BLaER1 (cell line): ENCODE measurements at regions not wholly inside any gene's neighbourhood (a gene's known extent, or its start where the extent isn't known, plus 50 kb on each side); places are given as distances from the start of the nearest gene placed in this dataset.

Source experiments
- H3K27ac ChIP-seq: shearing (Covaris generic); formaldehyde crosslinking; 2 replicates; pipeline ENCODE4 v1.8.1; 2022
- H3K27me3 ChIP-seq: shearing (Covaris generic); formaldehyde crosslinking; 2 replicates; pipeline ENCODE4 v1.8.1; 2022
- H3K36me3 ChIP-seq: shearing (Covaris generic); formaldehyde crosslinking; 2 replicates; pipeline ENCODE4 v1.8.1; 2022
- H3K4me1 ChIP-seq: shearing (Covaris generic); formaldehyde crosslinking; 2 replicates; pipeline ENCODE4 v1.8.1; 2022
- H3K4me2 ChIP-seq: shearing (Covaris generic); formaldehyde crosslinking; 2 replicates; pipeline ENCODE4 v1.8.1; 2022
- H3K4me3 ChIP-seq: shearing (Covaris generic); formaldehyde crosslinking; 2 replicates; pipeline ENCODE4 v1.8.1; 2022
- H3K9ac ChIP-seq: shearing (Covaris generic); formaldehyde crosslinking; 2 replicates; pipeline ENCODE4 v1.8.1; 2022
- H3K9me3 ChIP-seq: shearing (Covaris generic); formaldehyde crosslinking; 2 replicates; pipeline ENCODE4 v1.8.1; 2022
- H4K20me1 ChIP-seq: shearing (Covaris generic); formaldehyde crosslinking; 2 replicates; pipeline ENCODE4 v1.8.1; 2022
- Cebpa-rat ChIP-seq: shearing (Covaris generic); IDR thresholded peaks from 2 replicates; pipeline ENCODE4 v1.8.1; 2022

DNA sequence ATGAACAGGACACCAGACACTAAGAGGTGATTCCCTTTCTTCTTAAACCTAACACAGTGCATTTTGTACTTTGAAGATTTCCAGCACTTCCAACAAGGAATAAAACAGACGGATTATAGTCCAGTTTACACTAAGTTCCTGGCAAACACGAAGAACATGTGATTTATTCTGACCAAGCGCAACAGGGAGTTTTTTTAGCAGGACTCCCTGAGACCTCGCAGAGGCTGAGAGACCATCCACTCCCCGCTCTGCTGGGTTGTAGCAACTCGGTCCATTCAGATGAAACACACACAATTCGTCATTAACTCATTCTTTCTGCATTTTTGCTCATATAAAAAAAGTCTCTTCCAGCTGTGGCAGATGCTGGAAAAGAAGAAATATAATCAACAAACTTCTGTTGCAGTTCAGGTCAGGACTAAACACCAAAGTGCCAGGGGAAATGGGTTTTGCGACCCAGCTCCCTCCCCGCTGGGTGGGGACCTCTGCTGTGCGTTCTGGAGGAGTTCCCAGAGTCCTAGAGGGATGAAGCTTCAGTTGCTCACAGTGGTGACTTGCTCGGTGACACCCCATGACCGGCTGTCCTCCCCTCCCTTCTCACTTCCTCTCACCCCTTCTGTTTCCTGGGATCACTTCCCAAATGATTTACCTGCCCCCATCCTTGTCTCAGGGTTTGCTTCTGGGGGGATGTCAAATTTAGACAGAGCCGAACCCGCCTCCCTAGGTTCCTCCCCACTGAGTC, 52.5 kb downstream of the KCNF1 start:
- Histone ChIP-seq H4K20me1 (no peaks in the 10 kb centered on the region), H3K9me3 (no peaks in the 10 kb centered on the region), H3K36me3 (no peaks in the 10 kb centered on the region), H3K27ac (no peak overlapping the region), H3K9ac (no peak overlapping the region), H3K4me2 (peak overlapping the region; percentile 67), H3K27me3 (no peaks in the 10 kb centered on the region), H3K4me3 (no peak overlapping the region), H3K4me1 (peaks cover 34% of the 10 kb centered on the region)
- no peak for TF ChIP-seq Cebpa-rat

DNA sequence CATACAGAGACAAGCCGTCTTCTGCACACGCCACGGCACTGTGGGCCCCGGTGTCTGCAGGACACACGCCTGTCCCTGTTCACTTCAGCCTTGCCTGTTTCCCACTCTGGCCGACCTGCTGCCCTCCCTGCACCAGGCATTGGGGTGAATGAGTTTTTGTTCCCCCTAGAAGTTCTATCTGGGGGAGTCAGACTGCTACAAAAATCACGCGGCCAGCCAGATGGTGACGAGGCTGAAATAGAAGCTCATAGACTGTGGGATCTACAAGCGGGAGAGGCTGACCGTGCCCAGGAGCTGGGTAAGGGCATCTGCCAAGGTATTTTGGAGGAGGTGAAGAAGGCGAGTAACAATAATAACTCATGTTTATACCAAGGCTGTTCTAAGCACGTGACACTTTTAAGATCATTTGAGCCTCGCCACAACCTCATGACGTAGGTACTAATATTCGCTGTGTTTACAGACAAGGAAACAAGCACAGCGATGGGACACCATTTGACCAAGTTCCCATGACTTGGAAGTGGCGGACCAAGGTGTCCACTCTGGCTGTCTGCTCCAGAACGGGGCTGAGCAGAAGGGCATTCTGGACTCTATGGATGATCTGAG, 53.6 kb downstream of the KCNF1 start:
- H3K9me3 ChIP-seq = no peaks in the 10 kb centered on the region
- no peak for TF ChIP-seq Cebpa-rat
- no peaks in the 10 kb centered on the region for H4K20me1 ChIP-seq
- H3K9ac ChIP-seq = no peak overlapping the region
- H3K27ac ChIP-seq = no peak overlapping the region
- no peaks in the 10 kb centered on the region for H3K36me3 ChIP-seq
- H3K4me3 ChIP-seq = no peak overlapping the region
- H3K27me3 ChIP-seq = no peaks in the 10 kb centered on the region
- H3K4me2 ChIP-seq = no peak overlapping the region; the same call in 1 of the 2 replicates
- H3K4me1 ChIP-seq = peaks cover 33% of the 10 kb centered on the region

- no peak overlapping the region for H3K27ac ChIP-seq
- no peak overlapping the region for H3K4me3 ChIP-seq
- no peaks in the 10 kb centered on the region for H3K27me3 ChIP-seq
- TF ChIP-seq Cebpa-rat = no peak
- H3K4me2 ChIP-seq = no peak overlapping the region
- no peaks in the 10 kb centered on the region for H3K36me3 ChIP-seq
- no peaks in the 10 kb centered on the region for H3K9me3 ChIP-seq
- H4K20me1 ChIP-seq = no peaks in the 10 kb centered on the region
- H3K9ac ChIP-seq = no peak overlapping the region
- H3K4me1 ChIP-seq = peaks cover 33% of the 10 kb centered on the region
Measured at GRCh38 chr2:10966056-10966455, 54.3 kb downstream of the KCNF1 start.

DNA sequence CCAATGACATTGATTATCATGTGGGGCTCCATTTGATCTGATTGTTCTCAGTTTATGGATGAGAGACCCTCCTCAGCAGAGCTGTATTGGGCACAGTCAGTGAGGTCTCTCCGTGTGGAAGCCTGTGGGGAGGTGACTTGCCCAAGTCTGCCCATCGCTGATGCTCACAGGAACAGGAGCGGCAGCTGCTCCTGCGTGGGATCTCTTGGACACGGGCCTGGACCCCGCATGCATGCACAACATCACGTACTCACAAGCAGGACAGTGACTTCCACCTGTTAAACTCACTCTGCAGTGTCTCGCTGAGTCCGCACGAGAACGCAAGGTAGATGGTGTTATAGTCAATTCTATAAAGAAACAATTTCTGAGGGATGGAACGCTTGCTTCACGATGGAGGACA, 55.0 kb downstream of the KCNF1 start:
- Histone ChIP-seq H3K27ac (no peak overlapping the region), H3K4me1 (peaks cover 38% of the 10 kb centered on the region)
- no peak for TF ChIP-seq Cebpa-rat

GRCh38 chr2:10968176-10968575, 56.4 kb downstream of the KCNF1 start:
- Histone ChIP-seq H3K4me2 (no peak overlapping the region), H4K20me1 (no peaks in the 10 kb centered on the region), H3K9ac (no peak overlapping the region), H3K27ac (no peak overlapping the region), H3K9me3 (no peaks in the 10 kb centered on the region), H3K27me3 (no peaks in the 10 kb centered on the region), H3K4me3 (no peak overlapping the region), H3K36me3 (no peaks in the 10 kb centered on the region), H3K4me1 (peaks cover 48% of the 10 kb centered on the region)
- no peak for TF ChIP-seq Cebpa-rat

More for the DNA sequence above, 55.0 kb downstream of the KCNF1 start:
- no peak overlapping the region for H3K9ac ChIP-seq
- H3K9me3 ChIP-seq = no peaks in the 10 kb centered on the region
- no peak overlapping the region for H3K4me3 ChIP-seq
- no peaks in the 10 kb centered on the region for H3K27me3 ChIP-seq
- H3K36me3 ChIP-seq = no peaks in the 10 kb centered on the region
- H3K4me2 ChIP-seq = no peak overlapping the region
- no peaks in the 10 kb centered on the region for H4K20me1 ChIP-seq

- TF ChIP-seq Cebpa-rat = no peak
- no peak overlapping the region for H3K4me3 ChIP-seq
- H3K27ac ChIP-seq = no peak overlapping the region
- no peak overlapping the region for H3K9ac ChIP-seq
- H3K4me1 ChIP-seq = peaks cover 35% of the 10 kb centered on the region
- no peaks in the 10 kb centered on the region for H4K20me1 ChIP-seq
- H3K9me3 ChIP-seq = no peaks in the 10 kb centered on the region
- no peaks in the 10 kb centered on the region for H3K27me3 ChIP-seq
- peak overlapping the region; percentile 79; the same call in 1 of the 2 replicates for H3K4me2 ChIP-seq
- H3K36me3 ChIP-seq = no peaks in the 10 kb centered on the region
Measured at GRCh38 chr2:10970666-10971065, 58.9 kb downstream of the KCNF1 start.

DNA sequence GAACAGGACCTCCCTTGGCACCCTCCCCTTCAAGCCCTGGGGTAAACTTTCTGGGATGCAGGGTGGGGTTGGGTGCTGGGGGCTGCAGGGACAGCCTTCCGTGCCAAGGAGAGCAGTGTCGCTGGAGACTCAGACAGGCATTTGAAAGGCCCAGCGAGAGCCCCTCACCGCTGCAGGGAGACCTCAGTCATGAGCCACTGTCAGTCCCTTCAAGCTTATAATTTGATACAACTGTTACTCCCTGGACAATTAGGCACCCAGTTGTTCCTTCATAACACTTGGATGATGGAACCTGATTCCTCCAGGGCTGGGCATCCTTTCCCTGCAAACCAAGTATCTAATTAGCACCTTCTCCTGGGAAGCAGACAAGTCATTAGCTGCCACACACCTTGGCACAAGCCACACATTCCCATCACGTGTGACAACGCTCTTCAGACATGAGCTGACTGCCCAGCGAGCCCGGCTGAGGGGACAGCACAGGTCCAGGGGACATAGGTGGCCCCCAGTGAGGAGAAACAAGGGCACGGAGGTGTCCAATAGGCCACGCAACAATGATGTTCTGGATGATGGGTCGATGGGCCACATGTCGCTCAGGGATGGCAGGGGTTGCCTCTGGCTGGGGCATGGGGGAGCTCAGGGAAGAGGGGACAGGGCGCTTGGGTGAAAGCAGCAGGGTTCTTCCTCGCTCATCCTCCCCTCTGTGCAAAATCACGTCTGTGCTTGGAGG, 59.6 kb downstream of the KCNF1 start:
- TF ChIP-seq Cebpa-rat = no peak
- peak overlapping the region; percentile 79 for H3K4me2 ChIP-seq
- H3K4me3 ChIP-seq = no peak overlapping the region
- H3K27ac ChIP-seq = peak overlapping the region; percentile 63
- H3K4me1 ChIP-seq = peaks cover 37% of the 10 kb centered on the region
- no peaks in the 10 kb centered on the region for H3K36me3 ChIP-seq
- H3K9ac ChIP-seq = peak overlapping the region; percentile 48; the same call in 1 of the 2 replicates
- no peaks in the 10 kb centered on the region for H3K9me3 ChIP-seq
- H3K27me3 ChIP-seq = no peaks in the 10 kb centered on the region
- H4K20me1 ChIP-seq = no peaks in the 10 kb centered on the region

DNA sequence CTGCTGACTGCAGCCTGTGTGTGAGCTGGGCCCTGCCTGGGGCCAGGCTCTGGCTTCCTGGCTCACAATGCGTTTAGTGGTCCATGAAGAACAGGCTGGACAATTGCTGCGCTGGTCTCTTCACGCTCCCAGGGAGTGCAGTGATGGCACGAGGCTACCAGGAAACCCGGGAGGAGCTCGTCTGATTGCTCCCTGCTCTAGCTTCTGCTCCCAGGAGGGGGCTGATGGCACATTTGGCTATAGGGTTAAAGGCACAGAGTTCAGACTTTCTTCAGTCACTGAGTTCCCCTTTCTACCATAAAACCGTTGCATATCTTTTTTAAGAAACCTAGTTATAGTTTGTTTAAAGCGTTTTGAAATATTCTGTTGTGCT, 60.1 kb downstream of the KCNF1 start:
- peak overlapping the region; percentile 63 for H3K27ac ChIP-seq
- H3K4me2 ChIP-seq = peak overlapping the region; percentile 79
- H3K9ac ChIP-seq = peak overlapping the region; percentile 48; the same call in 1 of the 2 replicates
- no peak overlapping the region for H3K4me3 ChIP-seq
- no peaks in the 10 kb centered on the region for H3K9me3 ChIP-seq
- no peak for TF ChIP-seq Cebpa-rat
- H4K20me1 ChIP-seq = no peaks in the 10 kb centered on the region
- peaks cover 42% of the 10 kb centered on the region for H3K4me1 ChIP-seq
- H3K27me3 ChIP-seq = no peaks in the 10 kb centered on the region
- no peaks in the 10 kb centered on the region for H3K36me3 ChIP-seq

- Histone ChIP-seq H4K20me1 (no peaks in the 10 kb centered on the region), H3K27me3 (no peaks in the 10 kb centered on the region), H3K36me3 (no peaks in the 10 kb centered on the region), H3K27ac (peak overlapping the region; percentile 63; the same call in 1 of the 2 replicates), H3K9me3 (no peaks in the 10 kb centered on the region), H3K9ac (peak overlapping the region; percentile 48; the same call in 1 of the 2 replicates), H3K4me1 (peaks cover 49% of the 10 kb centered on the region), H3K4me3 (no peak overlapping the region), H3K4me2 (peak overlapping the region; percentile 79)
- TF ChIP-seq Cebpa-rat = no peak
Measured at GRCh38 chr2:10972683-10973433, 61.1 kb downstream of the KCNF1 start.
